HL-60 (cell line): ENCODE measurements at regions not wholly inside any gene's neighbourhood (a gene's known extent, or its start where the extent isn't known, plus 50 kb on each side); places are given as distances from the start of the nearest gene placed in this dataset.

ENCODE experiments used
- DNase-seq, 2 experiments: peaks; one replicate each; pipeline ENCODE4 v3.0.0-alpha.2; 2010 to 2020; ENCODE audit warnings: low read depth in 1 of 2, low spot score in 1 of 2
- H3K27ac ChIP-seq: fragments of 250-450 bp; sonication (Bioruptor Pico); replicated peaks from 2 replicates; pipeline ENCODE4 v1.5.1; 2020; ENCODE audit warnings: mild to moderate bottlenecking, moderate library complexity
- H3K27me3 ChIP-seq: fragments of 250-450 bp; sonication (Bioruptor Pico); 2 replicates; pipeline ENCODE4 v1.5.1; 2021; ENCODE audit warnings: mild to moderate bottlenecking, moderate library complexity; ENCODE audit not compliant: insufficient read depth, poor library complexity, severe bottlenecking
- H3K4me3 ChIP-seq: replicated peaks from 2 replicates; pipeline ENCODE4 v1.5.1; 2011; ENCODE audit warnings: mild to moderate bottlenecking, control low read depth, low read length; ENCODE audit not compliant: insufficient read depth
- GABPA ChIP-seq: IDR thresholded peaks from 2 replicates; pipeline ENCODE4 v1.6.1; 2012; ENCODE audit warnings: low read depth
- POLR2AphosphoS5 ChIP-seq: IDR thresholded peaks from 2 replicates; pipeline ENCODE4 v1.6.1; 2012; ENCODE audit warnings: low read depth
- SPI1 ChIP-seq: IDR thresholded peaks from 2 replicates; pipeline ENCODE4 v1.6.1; 2012; ENCODE audit warnings: low read depth, mild to moderate bottlenecking, borderline replicate concordance
- TF ChIP-seq, protein P1 (sequence below): IDR thresholded peaks from 2 replicates; pipeline ENCODE4 v1.6.1; 2012; ENCODE audit warnings: low read depth; ENCODE audit not compliant: insufficient replicate concordance
- TF ChIP-seq, protein P2 (sequence below): IDR thresholded peaks from one replicate; pipeline ENCODE4 v1.5.1; 2011; ENCODE audit warnings: low read length, control low read depth, inconsistent platforms; ENCODE audit not compliant: insufficient read depth

DNA sequence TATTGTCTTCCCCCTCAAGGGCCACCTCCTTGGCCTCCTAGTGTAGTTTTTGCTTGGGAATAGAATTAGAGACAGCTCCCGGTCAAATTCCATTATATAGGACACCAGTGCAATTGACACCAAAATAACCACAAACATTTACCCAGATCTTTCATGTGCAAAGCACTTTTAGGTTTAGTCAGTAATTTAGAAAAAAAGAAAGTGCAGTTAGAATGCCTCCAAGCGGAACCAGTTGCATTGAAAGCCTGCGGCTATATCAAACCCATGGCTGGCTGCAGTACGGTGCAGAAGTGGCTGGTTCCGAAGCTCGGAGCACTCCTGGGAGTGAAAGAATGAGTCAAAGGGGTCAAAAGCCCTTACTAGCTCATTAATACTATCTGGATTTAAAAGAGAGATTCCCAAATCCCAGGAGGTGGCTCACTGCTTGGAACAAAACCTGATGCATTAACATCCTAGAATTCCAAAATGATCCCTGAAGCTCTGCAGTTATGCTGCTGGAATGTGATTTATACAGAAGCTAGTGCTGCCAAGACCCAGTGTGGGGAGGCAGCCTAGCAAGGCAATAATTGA, 432.2 kb upstream of the KLHL29 start:
- no peak overlapping the region for H3K27ac ChIP-seq
- TF ChIP-seq, protein P1, sequence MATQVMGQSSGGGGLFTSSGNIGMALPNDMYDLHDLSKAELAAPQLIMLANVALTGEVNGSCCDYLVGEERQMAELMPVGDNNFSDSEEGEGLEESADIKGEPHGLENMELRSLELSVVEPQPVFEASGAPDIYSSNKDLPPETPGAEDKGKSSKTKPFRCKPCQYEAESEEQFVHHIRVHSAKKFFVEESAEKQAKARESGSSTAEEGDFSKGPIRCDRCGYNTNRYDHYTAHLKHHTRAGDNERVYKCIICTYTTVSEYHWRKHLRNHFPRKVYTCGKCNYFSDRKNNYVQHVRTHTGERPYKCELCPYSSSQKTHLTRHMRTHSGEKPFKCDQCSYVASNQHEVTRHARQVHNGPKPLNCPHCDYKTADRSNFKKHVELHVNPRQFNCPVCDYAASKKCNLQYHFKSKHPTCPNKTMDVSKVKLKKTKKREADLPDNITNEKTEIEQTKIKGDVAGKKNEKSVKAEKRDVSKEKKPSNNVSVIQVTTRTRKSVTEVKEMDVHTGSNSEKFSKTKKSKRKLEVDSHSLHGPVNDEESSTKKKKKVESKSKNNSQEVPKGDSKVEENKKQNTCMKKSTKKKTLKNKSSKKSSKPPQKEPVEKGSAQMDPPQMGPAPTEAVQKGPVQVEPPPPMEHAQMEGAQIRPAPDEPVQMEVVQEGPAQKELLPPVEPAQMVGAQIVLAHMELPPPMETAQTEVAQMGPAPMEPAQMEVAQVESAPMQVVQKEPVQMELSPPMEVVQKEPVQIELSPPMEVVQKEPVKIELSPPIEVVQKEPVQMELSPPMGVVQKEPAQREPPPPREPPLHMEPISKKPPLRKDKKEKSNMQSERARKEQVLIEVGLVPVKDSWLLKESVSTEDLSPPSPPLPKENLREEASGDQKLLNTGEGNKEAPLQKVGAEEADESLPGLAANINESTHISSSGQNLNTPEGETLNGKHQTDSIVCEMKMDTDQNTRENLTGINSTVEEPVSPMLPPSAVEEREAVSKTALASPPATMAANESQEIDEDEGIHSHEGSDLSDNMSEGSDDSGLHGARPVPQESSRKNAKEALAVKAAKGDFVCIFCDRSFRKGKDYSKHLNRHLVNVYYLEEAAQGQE: no peak
- TF ChIP-seq SPI1 (no peak), GABPA (no peak), POLR2AphosphoS5 (no peak)
- TF ChIP-seq, protein P2, sequence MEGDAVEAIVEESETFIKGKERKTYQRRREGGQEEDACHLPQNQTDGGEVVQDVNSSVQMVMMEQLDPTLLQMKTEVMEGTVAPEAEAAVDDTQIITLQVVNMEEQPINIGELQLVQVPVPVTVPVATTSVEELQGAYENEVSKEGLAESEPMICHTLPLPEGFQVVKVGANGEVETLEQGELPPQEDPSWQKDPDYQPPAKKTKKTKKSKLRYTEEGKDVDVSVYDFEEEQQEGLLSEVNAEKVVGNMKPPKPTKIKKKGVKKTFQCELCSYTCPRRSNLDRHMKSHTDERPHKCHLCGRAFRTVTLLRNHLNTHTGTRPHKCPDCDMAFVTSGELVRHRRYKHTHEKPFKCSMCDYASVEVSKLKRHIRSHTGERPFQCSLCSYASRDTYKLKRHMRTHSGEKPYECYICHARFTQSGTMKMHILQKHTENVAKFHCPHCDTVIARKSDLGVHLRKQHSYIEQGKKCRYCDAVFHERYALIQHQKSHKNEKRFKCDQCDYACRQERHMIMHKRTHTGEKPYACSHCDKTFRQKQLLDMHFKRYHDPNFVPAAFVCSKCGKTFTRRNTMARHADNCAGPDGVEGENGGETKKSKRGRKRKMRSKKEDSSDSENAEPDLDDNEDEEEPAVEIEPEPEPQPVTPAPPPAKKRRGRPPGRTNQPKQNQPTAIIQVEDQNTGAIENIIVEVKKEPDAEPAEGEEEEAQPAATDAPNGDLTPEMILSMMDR: no peak
- no peak overlapping the region for H3K4me3 ChIP-seq
- H3K27me3 ChIP-seq: no peaks in the 10 kb centered on the region
- no peak for DNase-seq

DNA sequence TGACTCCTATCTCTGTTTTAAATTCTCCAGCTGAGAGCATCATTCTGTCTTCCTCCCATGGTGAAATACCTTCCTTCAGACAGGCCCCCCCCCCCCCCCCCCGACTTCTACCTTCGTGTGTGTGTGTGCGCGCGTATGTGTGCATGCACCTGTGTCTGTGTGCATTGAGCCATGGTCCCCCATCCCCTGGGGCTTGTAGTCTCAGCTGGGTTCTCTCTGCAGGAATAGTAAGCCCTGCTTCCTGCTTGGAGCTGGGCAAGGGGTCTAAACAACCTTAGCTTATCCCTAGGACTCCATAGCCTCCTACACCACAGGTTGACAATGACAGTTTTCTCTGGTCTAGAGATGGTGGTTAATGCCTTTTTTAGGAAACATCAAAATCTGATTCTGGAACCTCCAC, 427.5 kb upstream of the KLHL29 start:
- DNase-seq: no peak
- TF ChIP-seq GABPA (no peak), SPI1 (no peak), POLR2AphosphoS5 (no peak)
- TF ChIP-seq, protein P1: no peak
- TF ChIP-seq, protein P2: no peak
- Histone ChIP-seq H3K27ac (no peak overlapping the region), H3K27me3 (no peaks in the 10 kb centered on the region), H3K4me3 (no peak overlapping the region)

DNA sequence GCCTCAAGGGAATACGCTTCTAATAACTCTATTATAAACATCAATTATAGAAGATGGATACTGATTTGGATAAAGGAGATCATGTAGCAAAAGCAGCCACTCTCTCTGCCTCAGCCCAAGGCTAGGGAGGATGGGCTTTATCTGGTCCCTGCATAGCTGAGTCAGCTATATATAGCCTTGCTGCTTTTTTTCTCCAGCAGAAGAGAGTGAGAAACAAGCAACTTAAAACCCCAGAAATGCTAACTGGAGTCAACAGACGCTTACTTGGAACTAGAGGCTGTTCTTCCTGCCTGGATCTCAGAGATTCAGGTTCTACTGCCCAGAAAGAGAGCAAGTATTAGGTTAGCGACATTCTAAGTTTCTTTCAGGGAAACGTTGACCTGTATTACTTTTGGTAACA, 426.7 kb upstream of the KLHL29 start:
- H3K27me3 ChIP-seq: no peaks in the 10 kb centered on the region
- H3K4me3 ChIP-seq: no peak overlapping the region
- no peak overlapping the region for H3K27ac ChIP-seq
- no peak for DNase-seq
- TF ChIP-seq SPI1 (no peak), POLR2AphosphoS5 (no peak), GABPA (no peak)
- TF ChIP-seq, protein P2: no peak
- TF ChIP-seq, protein P1: no peak
